NCI-H460 (cell line): ENCODE measurements at regions not wholly inside any gene's neighbourhood (a gene's known extent, or its start where the extent isn't known, plus 50 kb on each side); places are given as distances from the start of the nearest gene placed in this dataset.
"Not testable (repeated sequence)": the region's sequence is repeated elsewhere in the genome, so short reads cannot be mapped to it uniquely, and the experiment has no call there.

Experiments
- DNase-seq: peaks from one replicate; pipeline ENCODE4 v3.0.0-alpha.2; 2016; ENCODE audit warnings: low read depth; ENCODE audit errors: extremely low read depth

DNA sequence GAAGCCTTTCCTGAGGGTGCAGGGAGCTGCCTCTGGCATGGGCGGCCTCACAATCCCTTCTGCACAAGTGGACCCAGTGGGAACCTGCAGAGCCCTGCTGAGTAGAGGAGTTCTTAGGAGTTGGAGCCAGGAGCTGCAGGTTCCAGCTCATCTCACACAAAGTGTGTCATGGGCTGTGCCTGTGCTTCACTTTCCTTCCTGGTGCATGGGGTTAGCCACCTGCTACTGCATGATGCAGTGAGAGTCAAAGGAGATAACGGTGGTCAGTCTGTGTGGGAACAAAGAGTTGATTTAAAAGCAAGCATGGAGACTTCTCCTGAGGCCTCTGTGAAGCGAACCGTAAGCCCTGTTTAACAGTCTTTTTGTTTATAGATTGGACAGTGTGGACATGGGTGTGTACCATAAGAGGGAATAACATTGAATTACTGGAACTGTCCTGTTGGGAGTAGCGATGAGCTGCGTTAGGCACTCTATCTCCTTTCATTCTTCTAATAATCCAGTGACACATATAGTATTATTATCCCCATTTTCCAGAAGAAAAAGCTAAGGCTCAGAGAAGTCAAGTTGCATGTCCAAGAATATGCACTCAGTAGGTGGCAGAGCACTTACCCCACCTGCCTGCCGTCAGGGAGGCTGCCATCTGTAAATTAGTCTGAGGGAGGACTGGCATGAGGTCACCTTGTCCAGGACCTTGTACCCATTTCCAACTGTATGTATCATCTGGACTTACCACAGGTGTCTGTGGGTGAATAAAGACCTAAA lies 68.7 kb upstream of the PRR23C start:
- DNase-seq: no peak

DNA sequence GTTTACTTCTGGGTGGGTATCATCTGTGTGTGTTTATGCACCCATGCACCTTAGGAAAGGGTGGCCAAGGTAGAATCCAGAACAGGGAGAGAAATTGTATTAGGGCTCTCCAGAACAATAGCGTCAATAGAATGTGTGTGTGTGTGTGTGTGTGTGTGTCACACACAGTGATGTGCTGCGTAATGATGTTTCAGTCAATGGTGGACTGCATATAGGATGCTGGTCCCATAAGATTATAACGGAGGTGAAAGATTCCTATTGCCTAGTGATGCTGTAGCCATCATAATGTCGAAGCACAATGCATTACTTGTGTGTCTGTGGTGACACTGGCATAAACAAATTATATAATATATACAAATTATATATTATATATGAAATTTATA lies 69.3 kb upstream of the PRR23C start:
- DNase-seq: no peak

DNA sequence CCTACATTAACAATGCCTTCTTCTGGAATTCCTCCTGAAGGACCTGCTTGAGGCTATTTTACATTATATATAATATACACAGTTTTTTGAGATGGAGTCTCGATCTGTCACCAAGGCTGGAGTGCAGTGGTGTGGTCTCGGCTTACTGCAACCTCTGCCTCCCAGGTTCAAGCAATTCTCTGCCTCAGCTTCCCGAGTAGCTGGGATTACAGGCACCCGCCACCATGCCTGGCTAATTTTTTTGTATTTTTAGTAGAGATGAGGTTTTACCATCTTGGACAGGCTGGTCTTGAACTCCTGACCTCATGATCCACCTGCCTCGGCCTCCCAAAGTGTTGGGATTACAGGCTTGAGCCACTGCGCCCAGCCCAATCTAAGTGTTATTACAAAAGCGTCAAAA lies 71.9 kb upstream of the PRR23C start:
- not testable (repeated sequence) for DNase-seq

DNA sequence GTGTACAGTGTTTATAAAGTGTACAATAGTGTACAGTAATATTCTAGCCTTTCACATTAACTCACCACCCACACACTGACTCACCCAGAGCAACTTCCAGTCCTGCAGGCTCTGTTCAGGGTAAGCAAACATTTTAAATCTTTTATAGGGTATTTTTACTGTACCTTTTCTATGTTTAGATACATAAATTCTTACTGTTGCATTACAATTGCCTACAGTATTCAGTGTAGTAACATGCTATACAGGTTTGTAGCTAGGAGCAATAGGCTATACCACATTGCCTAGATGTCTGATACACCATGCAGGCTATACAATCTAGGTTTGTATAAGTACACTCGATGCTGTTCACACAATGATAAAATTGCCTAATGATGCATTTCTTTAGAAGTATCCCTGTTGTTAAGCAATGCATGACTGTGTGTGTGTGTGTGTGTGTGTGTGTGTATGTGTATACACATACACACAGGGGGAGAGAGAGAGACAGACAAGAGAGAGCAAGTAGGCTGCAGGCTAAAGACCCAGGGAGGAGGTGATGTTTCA lies 72.5 kb upstream of the PRR23C start:
- DNase-seq: no peak

DNA sequence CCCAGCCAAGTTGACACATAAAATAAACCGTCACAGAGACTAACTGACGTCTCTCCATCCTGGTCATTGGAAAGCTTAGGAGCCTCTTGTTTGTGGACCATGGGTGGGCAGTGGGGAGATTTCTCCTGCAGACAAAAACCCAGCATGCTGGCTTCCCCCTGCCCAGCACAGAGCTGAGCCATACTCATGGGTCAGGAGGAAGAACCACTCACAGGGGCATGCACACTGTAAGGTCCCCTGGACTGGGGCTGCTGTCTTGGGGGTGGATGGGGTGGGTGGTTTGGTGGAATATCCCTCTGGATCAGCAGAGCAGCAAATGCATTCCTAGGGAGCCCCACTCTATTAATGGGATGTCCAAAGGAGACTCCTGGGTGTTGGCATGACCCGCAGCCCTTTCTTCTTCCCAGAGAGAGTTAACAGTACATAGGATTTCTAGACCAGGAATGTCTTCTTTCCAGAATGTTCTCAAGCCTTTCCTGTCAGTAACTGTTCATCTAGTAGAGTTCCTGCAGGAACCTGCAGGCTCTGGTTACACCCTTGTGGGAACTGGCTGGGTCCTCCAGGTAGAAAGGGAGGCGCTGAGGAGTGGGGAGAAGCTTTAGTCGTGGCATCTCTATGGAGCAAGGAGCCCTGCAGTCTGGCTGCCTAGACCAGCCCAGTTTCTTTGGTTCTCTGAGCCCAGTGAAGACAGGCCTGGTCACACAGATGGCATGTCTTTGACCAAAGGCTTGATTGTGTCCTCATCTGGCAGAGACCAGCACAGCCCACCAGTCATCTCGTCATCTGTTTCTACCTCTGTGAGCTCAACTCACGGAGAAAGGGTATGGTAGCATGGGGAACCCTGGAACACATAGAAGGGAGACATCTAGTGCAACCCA lies 73.4 kb upstream of the PRR23C start:
- no peak for DNase-seq

DNA sequence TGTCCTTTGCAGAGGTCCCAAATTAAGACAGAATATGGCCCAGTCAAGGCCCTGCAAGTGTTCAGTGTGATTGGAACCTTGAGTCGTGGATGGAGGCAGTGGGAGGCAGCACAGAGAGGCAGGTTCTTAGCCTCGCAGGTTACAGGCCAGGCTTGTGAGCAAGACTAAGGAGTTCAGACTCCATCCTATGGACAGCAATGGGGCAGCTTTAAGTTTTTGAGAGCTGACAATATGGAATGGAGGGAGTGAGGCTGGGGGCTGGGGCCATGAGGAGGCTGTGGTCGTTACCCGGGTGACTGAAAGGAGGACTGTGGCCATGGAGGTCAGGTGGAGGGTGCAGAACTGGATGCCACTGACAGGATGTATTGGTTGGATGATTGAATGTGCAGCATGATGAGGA lies 74.1 kb upstream of the PRR23C start:
- DNase-seq: no peak

DNA sequence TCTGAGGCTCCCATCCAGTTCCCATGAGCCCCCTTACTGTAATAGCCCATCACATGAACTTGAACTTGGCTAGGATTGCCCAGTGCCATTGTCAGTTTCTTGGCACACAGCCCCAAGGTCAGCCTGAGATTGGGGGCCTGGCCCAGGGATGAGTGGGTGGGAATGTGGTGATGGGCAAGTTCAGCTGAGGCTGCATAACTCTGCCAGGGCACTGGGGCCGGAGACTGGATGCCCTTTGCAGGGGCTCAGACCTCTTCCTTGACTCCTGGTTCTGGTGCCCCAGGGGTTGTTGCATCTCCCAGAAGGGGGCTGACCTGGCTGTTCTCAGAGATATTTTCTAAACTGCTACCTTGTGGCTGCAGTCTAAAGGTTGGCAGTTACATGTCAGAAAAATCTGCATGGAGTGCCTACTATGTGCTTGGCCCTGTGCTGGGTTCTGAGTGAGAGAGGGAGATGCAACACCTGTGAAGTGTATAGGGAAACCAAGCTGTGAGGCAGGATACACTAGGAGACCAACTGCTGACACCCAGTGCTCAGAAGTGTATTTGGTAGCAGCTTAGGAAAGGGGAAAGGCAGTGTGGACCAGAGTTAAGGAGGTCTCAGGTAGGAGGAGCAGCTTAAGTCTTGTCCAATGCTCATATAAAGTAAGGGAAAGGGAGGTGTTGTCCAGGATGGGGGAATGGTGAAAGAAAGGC lies 74.8 kb upstream of the PRR23C start:
- no peak for DNase-seq

DNA sequence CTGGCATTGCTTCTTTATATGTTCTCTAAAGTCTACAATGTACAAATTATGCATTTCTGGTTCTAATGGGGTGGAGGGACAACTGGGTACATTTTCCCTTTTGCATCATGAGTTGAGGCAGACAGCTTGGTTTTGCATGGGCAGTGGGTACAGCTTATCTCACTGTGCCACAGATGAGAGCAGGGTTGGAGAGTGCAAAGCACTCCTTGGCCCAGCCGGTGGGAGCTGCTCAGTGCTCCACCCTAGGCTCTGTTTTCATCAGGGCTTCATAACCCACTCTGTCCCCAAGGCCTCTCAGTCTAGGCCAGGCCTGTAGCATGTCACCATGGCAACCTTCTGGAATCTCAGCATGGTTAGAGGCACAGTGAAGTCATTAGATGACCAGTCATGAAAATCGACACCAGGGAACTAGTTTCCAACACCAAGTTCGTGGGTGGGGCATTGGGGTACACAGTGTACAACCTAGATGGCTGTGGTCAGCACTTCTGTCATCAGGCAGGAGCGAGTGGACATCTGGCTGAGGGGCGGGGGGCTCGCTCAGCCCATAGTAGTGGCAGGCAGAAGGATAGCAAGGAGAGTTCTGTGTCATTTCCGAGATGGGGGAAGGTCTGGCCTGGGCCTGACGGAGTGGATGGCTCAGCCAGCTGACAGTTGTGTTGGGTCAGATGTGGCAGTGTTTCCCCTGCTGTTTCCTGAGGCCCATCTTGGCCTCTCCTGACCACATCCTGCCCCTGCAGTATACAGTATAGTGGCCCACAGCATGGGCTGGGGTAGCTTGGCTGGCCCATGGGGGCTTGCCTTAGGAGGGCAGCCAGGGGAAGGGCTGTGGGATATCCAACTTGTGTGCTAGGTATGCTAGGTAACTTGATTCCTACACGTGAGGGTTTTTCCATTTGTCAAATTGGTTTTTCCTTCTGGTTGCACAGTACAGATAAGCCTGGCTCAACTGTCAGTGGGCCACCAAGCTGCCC lies 75.7 kb upstream of the PRR23C start:
- DNase-seq: no peak

DNA sequence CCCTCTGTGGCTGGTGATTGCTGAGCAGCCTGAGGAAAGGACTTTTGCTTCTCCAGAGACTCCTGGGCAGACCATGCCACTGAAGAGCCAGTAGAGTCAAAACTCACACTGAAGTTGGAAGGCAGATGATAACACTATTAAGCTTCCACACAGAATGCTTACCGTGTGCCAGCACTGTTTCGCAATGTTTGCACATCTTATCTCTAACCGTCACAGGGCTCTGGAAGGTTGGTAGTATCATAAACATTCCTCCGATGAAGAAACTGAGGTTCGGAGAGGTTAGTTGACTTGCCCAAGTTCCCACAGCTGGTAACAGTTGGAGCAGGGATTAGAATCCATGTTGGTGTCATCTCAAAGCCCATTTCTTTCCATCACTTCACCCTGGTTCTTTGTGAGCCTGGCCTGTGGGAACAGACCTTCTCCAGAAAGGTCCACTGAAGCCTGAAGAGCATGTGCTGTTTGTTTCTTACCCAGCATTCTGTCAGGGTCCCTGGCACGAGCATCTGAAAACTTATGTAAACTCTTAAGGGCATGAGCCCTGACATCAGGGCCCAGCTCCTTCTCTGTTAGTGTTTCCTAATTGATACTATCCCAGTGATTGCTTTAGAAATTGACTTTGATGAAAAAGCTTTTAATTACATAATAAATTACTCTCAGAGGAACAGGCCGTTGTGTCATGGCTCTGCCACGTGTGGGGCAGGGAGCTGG lies 77.0 kb upstream of the PRR23C start:
- DNase-seq: no peak

DNA sequence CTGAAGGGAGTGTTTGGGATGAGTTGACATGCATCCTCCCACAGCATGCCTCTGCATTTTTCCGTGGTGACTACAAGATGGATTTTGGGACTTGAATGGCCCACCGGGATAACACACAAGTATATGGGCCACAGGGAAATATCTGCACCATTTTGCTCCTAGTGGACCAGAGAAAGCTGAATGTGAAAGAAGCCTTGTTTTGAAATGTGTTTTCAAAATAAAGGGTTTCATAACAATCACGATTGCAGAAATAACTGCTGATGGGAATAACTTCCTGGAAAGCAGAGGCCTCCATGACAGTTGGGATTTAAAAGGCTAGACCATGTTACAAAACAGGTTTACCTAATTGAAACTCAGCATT lies 77.5 kb upstream of the PRR23C start:
- no peak for DNase-seq

DNA sequence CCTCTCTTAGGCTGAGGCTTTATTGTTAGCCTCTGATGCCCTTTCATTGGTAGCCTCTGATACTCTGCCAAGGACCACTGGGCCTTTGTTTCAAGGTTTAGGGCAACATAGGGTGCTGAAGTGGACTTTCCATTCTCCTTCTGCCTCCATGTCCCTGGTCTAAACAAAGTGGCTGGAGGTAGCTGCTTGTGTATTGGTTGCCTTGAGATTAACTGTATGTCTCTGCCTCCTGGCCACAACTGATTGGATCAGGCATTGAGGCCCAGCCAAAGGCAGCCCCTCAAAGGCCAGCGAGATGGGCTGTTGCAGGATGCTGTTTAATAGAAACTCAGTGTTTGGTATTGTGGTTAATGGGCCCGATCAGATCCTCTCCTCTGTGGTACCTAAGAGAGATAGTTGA lies 77.9 kb upstream of the PRR23C start:
- DNase-seq: no peak

DNA sequence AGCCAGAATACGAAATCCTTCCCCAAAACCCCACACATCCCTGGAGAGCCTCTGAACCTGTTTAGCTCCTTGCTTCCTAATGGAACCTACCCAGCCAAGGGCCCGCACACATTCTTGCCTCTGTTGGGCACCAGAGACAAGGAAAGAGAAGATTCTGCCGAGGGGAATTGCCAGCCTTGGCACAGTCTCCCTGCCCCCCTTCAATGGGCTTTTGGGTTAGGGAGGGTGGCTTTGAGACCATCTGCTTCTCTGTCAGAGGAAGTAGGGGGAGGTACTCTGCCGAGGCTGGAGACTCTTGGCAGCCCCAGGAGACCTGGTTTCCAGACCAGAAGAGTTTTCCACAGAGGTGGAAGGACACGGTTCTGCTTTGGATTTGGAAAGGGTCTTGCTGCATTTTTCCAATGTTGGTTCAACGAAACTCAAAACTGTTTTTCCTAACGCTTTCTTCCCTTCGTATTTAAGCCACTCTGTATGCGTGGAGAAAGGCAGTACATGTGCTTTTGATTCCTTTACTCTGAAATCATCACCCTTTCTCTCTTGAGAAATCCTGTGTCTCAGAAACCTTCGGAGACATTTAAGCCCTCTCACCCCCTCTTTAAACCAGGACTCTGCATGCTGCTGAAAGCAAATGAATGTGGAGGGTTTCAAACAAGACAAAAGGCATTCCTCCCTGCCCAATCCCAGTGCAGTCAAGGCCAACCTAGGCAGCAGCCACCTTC lies 78.8 kb upstream of the PRR23C start:
- DNase-seq: no peak

DNA sequence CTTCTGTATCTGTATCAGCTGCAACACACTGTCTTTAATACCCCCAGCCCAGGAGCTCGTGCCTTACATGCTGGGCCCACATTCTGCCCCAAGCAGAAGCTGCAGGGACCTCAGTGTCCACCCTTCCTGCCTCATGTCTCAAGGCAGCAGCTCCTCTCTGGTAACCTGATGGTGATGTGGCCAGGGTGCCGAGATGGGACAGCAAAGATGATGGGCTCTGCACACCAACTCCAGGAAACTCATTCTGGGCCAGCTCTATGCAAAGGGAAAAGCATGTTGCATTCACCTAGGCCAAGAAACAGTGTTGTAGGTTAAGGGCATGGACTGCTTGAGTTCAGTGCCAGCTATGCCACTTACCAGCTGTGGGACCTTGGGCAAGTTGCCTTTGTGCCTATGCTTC lies 79.5 kb upstream of the PRR23C start:
- DNase-seq: no peak

DNA sequence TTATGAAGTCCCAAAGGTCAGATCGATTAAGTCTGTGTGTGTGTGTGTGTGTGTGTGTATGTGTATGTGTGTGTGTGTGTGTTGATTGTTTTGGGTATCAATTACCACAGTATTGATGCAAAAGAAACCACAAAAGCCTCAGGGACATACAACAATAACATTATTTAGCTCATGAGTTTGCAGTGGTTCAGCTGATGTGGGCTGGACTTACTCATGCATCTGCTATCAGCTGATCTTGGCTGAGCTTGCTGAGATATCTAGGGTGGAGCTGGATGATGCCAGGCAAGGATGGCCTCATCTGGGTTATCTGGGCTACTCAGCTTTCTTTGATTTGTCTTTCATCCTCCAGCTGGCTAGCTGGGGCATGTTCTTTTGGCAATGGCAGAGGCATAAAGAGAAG lies 82.4 kb upstream of the PRR23C start:
- no peak for DNase-seq

DNA sequence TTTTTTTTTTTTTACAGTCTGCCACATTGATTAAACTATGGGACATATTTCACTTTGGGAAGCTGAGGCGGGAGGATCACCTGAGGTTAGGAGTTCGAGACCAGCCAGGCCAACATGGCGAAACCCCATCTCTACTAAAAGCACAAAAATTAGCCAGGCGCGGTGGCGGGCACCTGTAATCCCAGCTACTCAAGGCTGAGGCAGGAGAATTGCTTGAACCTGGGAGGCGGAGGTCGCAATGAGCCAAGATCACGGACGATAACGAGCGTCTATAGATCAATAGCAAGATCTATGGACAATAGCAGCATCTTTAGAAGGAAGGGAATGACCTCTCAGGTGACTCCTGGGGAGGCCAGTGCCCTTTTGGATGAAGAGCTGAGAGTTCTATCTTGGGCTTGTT lies 82.9 kb upstream of the PRR23C start:
- not testable (repeated sequence) for DNase-seq

DNA sequence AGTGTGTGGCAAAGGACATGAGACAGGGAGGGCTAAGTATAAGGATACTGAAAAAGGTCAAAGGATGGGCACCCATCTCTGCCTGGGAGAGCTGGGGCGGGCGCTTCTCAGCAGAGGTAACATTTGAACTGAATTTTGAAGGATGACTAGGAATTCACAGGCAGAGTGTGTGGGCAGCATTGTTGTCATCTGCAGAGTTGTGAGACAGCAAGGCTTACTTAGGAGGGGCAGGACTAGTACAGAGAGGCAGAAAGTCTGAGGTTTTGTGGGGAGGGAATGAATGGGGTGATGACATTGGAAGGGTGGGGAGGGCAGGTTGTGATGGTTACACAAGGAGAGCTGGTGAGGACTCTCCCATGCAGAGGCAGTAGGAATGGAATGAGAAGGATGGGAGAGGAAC lies 84.1 kb upstream of the PRR23C start:
- DNase-seq: no peak

DNA sequence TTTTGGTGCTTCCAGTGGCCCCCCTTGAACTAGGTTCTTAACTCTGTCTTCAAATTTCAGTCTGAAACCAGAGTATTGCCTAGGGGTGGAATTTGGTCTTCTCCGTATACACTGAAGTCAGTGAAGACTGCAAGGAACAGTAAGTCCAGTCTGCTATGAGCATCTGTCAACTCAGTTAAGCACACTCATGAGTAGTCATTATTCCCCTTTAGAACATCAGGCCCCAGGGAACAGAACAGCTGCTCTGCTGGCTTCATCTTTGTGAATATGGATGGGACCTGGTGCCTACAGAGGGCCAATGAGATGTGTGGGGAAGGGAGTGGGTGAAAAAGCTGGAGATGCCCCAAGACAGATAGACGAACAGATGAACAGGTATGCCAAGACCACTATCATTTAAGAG lies 85.2 kb upstream of the PRR23C start:
- DNase-seq: no peak

DNA sequence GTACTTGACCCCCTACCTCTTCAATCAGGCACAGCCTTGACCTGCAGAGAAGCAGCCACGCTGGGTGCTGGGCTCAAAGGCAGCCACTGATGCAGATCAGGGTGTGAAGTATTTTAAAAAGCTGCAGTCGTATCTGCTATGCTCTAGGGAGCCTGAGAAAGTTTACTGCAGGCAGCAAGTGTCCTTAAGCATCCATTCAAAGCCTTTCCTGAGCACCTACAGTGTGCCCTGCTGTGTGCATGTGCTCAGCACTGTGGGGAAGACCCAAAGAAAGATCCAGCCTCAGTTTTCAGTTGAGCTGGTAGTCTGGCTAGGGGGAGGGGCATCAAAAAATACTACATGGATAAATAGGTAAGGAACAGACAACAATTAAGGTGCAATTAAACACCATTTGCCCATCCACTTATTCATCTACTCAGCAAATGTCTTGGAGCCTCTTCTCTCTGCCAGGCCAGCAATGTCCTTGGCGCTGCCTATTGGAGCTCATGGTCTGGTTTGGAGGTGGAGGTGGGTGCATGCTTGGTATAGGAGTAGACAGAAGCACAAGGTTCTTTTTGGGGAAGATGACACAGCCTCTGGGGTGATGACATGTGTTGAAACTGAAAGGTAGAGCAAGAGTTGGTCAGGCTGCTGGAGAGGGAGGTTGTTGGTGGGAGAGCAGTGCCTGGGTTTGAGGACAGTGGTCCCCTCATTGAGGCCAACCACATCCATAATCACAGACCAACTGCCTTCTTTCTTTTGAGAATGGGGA lies 85.9 kb upstream of the PRR23C start:
- DNase-seq: no peak
